HG03460 (cell line): ENCODE measurements at regions not wholly inside any gene's neighbourhood (a gene's known extent, or its start where the extent isn't known, plus 50 kb on each side); places are given as distances from the start of the nearest gene placed in this dataset.

Source experiments
- ATAC-seq: cut with Tn5 transposase; IDR thresholded peaks from one replicate; pipeline ENCODE4 v1.9.1; 2021; ENCODE audit not compliant: unreplicated experiment

GRCh38 chr11:110003426-110003825 lies 89.8 kb upstream of the ZC3H12C start:
- ATAC-seq: no peak

- ATAC-seq: no peak
Observed at GRCh38 chr11:110011595-110011994, 81.6 kb upstream of the ZC3H12C start.

- no peak for ATAC-seq
Observed at GRCh38 chr11:110015695-110016094, 77.5 kb upstream of the ZC3H12C start.

GRCh38 chr11:110019675-110020074 lies 73.5 kb upstream of the ZC3H12C start:
- no peak for ATAC-seq

GRCh38 chr11:110022548-110022947 lies 70.6 kb upstream of the ZC3H12C start:
- no peak for ATAC-seq

GRCh38 chr11:110023711-110024110 lies 69.5 kb upstream of the ZC3H12C start:
- no peak for ATAC-seq

GRCh38 chr11:110026858-110027626 lies 66.2 kb upstream of the ZC3H12C start:
- peak; percentile 87 for ATAC-seq

- peak; percentile 40 for ATAC-seq
Observed at GRCh38 chr11:110027627-110028371, 65.4 kb upstream of the ZC3H12C start.

GRCh38 chr11:110028921-110029320 lies 64.3 kb upstream of the ZC3H12C start:
- no peak for ATAC-seq

GRCh38 chr11:110029714-110030113 lies 63.5 kb upstream of the ZC3H12C start:
- no peak for ATAC-seq

- ATAC-seq: no peak
Observed at GRCh38 chr11:110031171-110031570, 62.0 kb upstream of the ZC3H12C start.

- ATAC-seq: no peak
Observed at GRCh38 chr11:110032259-110032658, 60.9 kb upstream of the ZC3H12C start.

GRCh38 chr11:110032957-110033570 lies 60.1 kb upstream of the ZC3H12C start:
- ATAC-seq: no peak

- ATAC-seq: no peak
Observed at GRCh38 chr11:110034806-110035205, 58.4 kb upstream of the ZC3H12C start.

- no peak for ATAC-seq
Observed at GRCh38 chr11:110035357-110035756, 57.8 kb upstream of the ZC3H12C start.

GRCh38 chr11:110038201-110038600 lies 55.0 kb upstream of the ZC3H12C start:
- ATAC-seq: no peak
